NCI-H82 treated with DMSO at 0.1 percent for 48 hours (cell line): ENCODE measurements at regions not wholly inside any gene's neighbourhood (a gene's known extent, or its start where the extent isn't known, plus 50 kb on each side); places are given as distances from the start of the nearest gene placed in this dataset.
"Not testable (repeated sequence)": the region's sequence is repeated elsewhere in the genome, so short reads cannot be mapped to it uniquely, and the experiment has no call there.

Experiments used
- DNase-seq: peaks from one replicate; lab custom pipeline; 2025; ENCODE audit not compliant: unreplicated experiment; lab: John Stamatoyannopoulos, UW

DNA sequence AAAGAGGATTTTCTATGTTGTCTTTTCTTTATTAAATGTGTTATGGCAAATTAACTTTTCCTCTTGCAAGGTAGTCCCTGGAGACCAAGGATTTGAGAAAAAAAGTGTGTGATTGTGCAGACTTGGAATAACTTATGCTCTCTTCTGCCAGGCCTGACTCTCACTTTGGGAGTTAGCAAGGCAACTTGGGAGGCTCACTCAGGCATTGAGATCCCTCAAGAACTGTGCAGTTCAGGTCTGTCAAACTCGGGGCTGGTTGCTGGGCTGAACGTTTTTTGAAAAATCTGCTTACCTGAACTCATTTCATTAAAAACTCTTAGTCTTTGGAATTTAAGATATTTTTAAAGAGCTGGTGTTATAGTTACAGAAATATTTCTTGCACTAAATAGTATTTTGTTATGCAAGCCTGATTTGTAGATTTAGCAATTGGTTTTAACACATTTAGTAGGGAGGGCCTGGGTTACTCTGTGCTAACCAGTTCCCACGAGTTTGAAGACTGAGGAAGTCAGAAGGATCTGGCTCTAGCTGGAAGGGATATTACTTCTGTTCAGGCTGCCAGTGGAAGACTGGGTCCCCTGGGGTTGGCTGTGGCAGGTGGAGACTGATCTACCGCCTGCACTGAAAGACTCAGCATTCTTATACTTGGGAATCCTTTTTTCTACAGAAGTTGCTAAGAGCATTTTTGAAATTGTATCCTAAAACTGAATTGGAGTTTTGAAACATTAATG lies 150.4 kb upstream of the PCSK5 start:
- no peak for DNase-seq

DNA sequence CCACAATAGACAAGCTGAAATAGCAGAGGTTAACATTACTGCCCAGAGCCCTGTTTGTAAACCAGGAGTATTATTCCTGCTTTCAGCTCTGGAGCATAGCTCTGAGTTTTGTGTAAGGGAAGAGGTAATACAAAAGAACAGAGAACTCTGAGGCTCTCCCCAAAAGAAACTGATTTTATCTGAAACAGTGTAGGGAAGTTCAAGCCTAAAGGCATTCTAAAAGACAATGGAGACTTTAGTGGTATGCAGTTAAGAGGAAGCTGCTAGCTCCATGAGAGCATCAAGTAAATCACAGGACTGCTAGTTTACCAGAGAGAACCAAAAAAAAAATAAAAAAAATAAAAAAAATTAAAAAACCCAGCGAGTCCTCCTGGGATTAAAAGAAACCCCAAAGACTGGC lies 146.6 kb upstream of the PCSK5 start:
- DNase-seq = no peak

GRCh38 chr9:75754080-75754479 lies 136.4 kb upstream of the PCSK5 start:
- DNase-seq = no peak

DNA sequence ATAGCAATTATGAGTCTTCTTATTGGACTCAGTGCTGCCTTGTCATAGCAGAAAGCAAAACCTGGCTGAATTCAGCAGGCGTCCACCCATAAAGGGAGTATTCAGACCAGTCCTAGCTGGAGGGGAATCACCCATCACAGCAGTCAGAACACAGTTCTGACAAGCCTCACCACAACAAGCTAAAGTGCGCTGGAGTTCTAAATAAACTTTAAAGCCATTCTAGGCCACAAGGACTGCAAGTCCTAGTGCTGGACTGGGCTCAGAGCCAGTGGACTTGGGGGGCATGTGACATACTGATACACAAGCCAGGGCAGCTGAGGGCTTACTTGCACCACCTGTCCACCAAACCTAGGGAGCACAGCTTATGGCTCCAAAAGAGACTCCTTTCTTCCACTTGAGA lies 115.3 kb upstream of the PCSK5 start:
- DNase-seq = no peak

GRCh38 chr9:75775966-75776691 lies 114.3 kb upstream of the PCSK5 start:
- DNase-seq = no peak

DNA sequence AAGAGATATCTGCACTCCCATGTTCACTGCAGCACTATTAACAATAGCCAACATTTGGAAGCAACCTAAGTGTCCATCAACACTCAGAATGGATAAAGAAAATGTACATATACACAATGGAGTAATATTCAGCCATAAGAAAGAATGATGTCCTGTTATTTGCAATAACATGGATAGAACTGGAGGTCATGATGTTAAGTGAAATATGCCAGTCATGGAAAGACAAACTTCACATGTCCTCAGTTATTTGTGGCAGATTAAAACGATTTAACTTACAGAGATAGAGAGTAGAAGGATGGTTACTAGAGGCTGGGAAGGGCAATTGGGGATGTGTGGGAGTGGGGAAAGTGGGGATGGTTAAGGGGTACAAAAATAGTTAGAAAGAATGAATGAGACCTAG lies 110.3 kb upstream of the PCSK5 start:
- no peak for DNase-seq

GRCh38 chr9:75788006-75788634 lies 102.4 kb upstream of the PCSK5 start:
- DNase-seq = no peak

DNA sequence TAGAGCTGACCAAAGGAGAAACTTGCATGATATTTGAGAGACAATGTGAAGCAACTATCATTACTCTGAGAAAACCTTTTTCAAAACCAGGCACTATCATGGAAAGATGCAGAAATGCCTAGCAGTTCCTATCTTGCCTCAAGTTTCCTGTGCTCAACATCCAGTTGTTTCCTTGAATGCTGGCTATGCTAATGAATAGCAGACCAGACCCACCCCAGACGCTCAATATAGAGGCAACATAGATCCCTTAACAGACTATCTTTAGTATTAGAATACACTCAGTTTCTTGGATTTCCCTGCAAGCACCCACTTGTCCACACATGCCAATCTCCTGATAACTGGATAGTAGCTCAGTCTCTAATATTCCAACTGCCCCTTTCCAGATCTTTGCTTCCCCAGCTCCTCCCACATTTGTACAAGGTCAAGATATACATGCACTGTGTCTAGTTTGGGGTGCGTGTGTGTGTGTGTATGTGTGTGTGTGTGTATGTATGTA lies 93.3 kb upstream of the PCSK5 start:
- DNase-seq = no peak

DNA sequence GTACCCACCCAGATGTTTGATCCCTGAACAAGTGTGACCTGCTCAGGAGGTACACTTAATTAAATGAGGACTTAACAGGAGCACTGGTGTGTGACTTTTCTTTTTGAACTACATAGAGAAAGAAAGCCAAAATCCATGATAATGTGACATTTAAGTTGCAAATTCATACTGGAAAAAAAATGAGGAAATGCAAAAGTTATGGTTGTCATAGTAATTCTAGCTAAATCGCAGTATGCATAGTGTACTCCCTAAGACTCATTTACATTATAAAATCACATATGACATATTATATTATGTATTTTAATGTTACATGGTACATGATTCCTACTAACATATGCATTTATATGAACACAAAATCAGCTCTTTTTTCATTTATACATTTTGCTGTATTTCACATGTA lies 92.0 kb upstream of the PCSK5 start:
- DNase-seq = no peak

- DNase-seq = no peak
These were observed 87.3 kb upstream of the PCSK5 start for GRCh38 chr9:75803130-75803529.

GRCh38 chr9:75810063-75810462 lies 80.4 kb upstream of the PCSK5 start:
- DNase-seq = no peak

DNA sequence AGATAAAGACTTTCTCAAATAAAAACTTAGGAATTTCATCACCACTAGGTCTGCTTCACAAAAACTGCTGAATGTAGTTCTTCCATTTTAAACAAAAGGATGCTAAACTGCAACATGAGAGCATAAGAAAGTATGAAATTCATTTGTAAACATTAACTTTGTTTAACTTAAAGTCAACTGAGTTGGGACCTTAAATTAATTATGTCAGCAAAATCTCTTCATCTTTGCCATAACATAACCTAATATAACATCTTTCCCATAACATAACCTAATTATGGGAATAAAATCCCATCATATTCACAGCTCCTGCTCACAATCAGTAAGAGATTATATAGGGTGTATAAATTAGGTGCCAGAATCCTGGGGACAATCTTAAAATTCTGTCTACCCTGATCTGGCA lies 78.8 kb upstream of the PCSK5 start:
- DNase-seq = no peak

DNA sequence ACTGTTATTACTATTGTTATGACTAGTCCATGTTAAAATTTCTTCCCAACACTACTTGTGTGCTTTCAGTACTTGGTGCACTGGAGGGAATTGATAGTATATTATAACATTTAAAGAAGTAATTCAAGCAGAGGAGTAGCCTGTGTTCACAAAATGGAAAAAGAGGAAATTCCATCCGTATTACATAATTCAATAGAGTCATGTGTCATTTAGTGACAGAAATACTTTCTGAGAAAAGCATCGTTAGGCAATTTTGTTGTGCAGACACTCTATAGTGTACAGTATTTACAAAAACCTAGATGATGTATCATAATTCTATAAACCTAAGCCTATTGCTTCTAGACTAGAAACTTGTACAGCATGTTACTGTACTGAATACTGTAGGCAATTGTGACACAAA lies 78.3 kb upstream of the PCSK5 start:
- no peak for DNase-seq

GRCh38 chr9:75814667-75815066 lies 75.8 kb upstream of the PCSK5 start:
- no peak for DNase-seq

- not testable (repeated sequence) for DNase-seq
These were observed 69.9 kb upstream of the PCSK5 start for GRCh38 chr9:75820471-75821115.

GRCh38 chr9:75823151-75823550 lies 67.3 kb upstream of the PCSK5 start:
- no peak for DNase-seq

- no peak for DNase-seq
These were observed 65.5 kb upstream of the PCSK5 start for GRCh38 chr9:75824816-75825568.

DNA sequence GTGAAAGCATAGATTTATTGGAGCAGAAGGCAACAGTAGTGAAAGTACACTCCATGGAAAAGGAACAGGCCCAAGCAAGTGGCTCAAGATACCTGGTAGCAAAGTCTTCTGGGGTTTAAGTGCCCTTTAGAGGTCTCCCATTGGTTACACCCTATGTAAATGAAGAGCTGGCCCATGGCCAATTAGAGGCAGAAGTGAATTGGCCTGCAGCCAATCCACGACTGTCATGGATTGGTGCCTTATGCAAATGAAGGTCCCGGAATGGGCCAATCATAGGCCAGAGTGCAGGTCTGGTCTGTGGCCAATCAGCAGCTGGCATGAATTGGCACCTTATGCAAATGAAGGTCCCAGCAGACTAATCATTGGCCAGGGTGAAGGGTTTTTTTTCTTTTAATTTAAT lies 64.2 kb upstream of the PCSK5 start:
- no peak for DNase-seq

- DNase-seq = no peak
These were observed 60.2 kb upstream of the PCSK5 start for GRCh38 chr9:75830303-75830702.

- no peak for DNase-seq
These were observed 56.7 kb upstream of the PCSK5 start for GRCh38 chr9:75833778-75834177.

DNA sequence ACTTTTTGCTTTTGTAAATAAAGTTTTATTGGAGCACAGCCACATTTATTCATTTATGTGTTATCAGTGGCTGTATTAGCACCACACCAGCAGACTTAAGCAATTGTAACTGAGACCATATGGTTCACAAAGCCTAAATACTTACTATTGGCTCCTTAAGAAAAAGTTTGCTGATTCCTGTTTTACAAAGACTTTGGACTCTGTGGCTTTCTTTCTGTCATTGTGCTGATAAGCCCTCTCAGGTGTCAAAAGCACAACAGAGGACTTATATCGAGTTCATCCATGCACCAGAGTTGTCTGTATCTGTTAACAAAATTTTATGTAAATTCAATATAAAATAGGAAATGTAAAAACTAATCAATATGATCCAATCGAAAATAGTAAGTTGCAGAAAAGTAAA lies 55.6 kb upstream of the PCSK5 start:
- no peak for DNase-seq
